BE2C (cell line): ENCODE measurements at regions not wholly inside any gene's neighbourhood (a gene's known extent, or its start where the extent isn't known, plus 50 kb on each side); places are given as distances from the start of the nearest gene placed in this dataset.

Experiments used
- DNase-seq: peaks from one replicate; pipeline ENCODE4 v3.0.0-alpha.2; 2020
- H3K27me3 ChIP-seq: fragments of 250-450 bp; sonication (Bioruptor Pico); 2 replicates; pipeline ENCODE4 v1.5.1; 2020; ENCODE audit warnings: mild to moderate bottlenecking
- H3K36me3 ChIP-seq: fragments of 250-450 bp; sonication (Bioruptor Pico); 2 replicates; pipeline ENCODE4 v1.5.1; 2020; ENCODE audit warnings: mild to moderate bottlenecking
- H3K4me1 ChIP-seq: fragments of 250-450 bp; sonication (Bioruptor Pico); 2 replicates; pipeline ENCODE4 v1.5.1; 2020
- H3K4me3 ChIP-seq: 2 replicates; pipeline ENCODE4 v1.5.1; 2011; ENCODE audit warnings: low read depth, low read length
- H3K9me3 ChIP-seq: fragments of 250-450 bp; sonication (Bioruptor Pico); 2 replicates; pipeline ENCODE4 v1.5.1; 2020
- CTCF ChIP-seq: IDR thresholded peaks from 2 replicates; pipeline ENCODE4 v1.5.1; 2012; ENCODE audit warnings: mild to moderate bottlenecking, low read depth, low read length

- Histone ChIP-seq H3K27me3 (no peaks in the 10 kb centered on the region), H3K36me3 (no peaks in the 10 kb centered on the region), H3K4me3 (no peak overlapping the region), H3K9me3 (no peaks in the 10 kb centered on the region), H3K4me1 (no peaks in the 10 kb centered on the region)
- DNase-seq: no peak
- no peak for TF ChIP-seq CTCF
Observed at GRCh38 chr10:36366065-36366464, 724.0 kb upstream of the FZD8 start.

GRCh38 chr10:36362257-36362656 lies 720.2 kb upstream of the FZD8 start:
- Histone ChIP-seq H3K9me3 (no peaks in the 10 kb centered on the region), H3K27me3 (no peaks in the 10 kb centered on the region), H3K36me3 (no peaks in the 10 kb centered on the region), H3K4me1 (no peaks in the 10 kb centered on the region), H3K4me3 (no peak overlapping the region)
- no peak for TF ChIP-seq CTCF
- no peak for DNase-seq

- no peaks in the 10 kb centered on the region for H3K36me3 ChIP-seq
- no peaks in the 10 kb centered on the region for H3K27me3 ChIP-seq
- no peak for DNase-seq
- no peaks in the 10 kb centered on the region for H3K9me3 ChIP-seq
- H3K4me3 ChIP-seq: no peak overlapping the region
- TF ChIP-seq CTCF: no peak
- peaks cover 5% of the 10 kb centered on the region; the same call in 1 of the 2 replicates for H3K4me1 ChIP-seq
Observed at GRCh38 chr10:36358736-36359135, 716.6 kb upstream of the FZD8 start.

GRCh38 chr10:36354633-36355032 lies 712.5 kb upstream of the FZD8 start:
- H3K27me3 ChIP-seq: no peaks in the 10 kb centered on the region
- H3K4me1 ChIP-seq: peaks cover 5% of the 10 kb centered on the region; the same call in 1 of the 2 replicates
- no peaks in the 10 kb centered on the region for H3K9me3 ChIP-seq
- no peaks in the 10 kb centered on the region for H3K36me3 ChIP-seq
- no peak for DNase-seq
- H3K4me3 ChIP-seq: no peak overlapping the region
- TF ChIP-seq CTCF: no peak

- H3K4me1 ChIP-seq: peaks cover 5% of the 10 kb centered on the region; the same call in 1 of the 2 replicates
- no peaks in the 10 kb centered on the region for H3K27me3 ChIP-seq
- no peak for TF ChIP-seq CTCF
- H3K9me3 ChIP-seq: no peaks in the 10 kb centered on the region
- DNase-seq: no peak
- no peak overlapping the region for H3K4me3 ChIP-seq
- H3K36me3 ChIP-seq: no peaks in the 10 kb centered on the region
Observed at GRCh38 chr10:36351159-36351558, 709.1 kb upstream of the FZD8 start.

- no peaks in the 10 kb centered on the region for H3K9me3 ChIP-seq
- TF ChIP-seq CTCF: no peak
- H3K27me3 ChIP-seq: no peaks in the 10 kb centered on the region
- peaks cover 4% of the 10 kb centered on the region for H3K4me1 ChIP-seq
- no peak overlapping the region for H3K4me3 ChIP-seq
- peak; percentile 44 for DNase-seq
- H3K36me3 ChIP-seq: no peaks in the 10 kb centered on the region
Observed at GRCh38 chr10:36349445-36350078, 707.5 kb upstream of the FZD8 start.
